K562 (cell line): ENCODE measurements at regions not wholly inside any gene's neighbourhood (a gene's known extent, or its start where the extent isn't known, plus 50 kb on each side); places are given as distances from the start of the nearest gene placed in this dataset.

Experiments used
- ATAC-seq: fragments of 200-7000 bp; cut with Tn5 transposase; 3 replicates; pipeline ENCODE4 v1.9.1; 2020; ENCODE audit warnings: moderate library complexity
- BruUV-seq: library from RNA; stranded (reverse); fragments of 400-500 nt; replicated peaks from 2 replicates; lab custom pipeline; 2021; lab: Mats Ljungman, UMichigan
- CTCF ChIA-PET: fragments of 300-600 bp; formaldehyde crosslinking; extraction: SDS; loops from one replicate; lab custom pipeline; 2021; ENCODE audit warnings: low intra/inter-chr PET ratio; lab: Yijun Ruan, JAX
- POLR2A ChIA-PET: fragments of 300-600, 350-650 bp; sonication (Branson Sonifier 250); formaldehyde crosslinking; extraction: SDS; loops from one replicate; lab custom pipeline; 2021; ENCODE audit warnings: antibody characterized with exemption, inconsistent platforms; lab: Yijun Ruan, JAX
- DNase-seq, 4 experiments: peaks; one replicate each; pipeline versions ENCODE4 v3.0.0 to v3.0.0-alpha.2; 2011 to 2018; ENCODE audit warnings: low spot score in 3 of 4, mixed read lengths in 3 of 4; ENCODE audit errors: extremely low read depth in 1 of 4
- FAIRE-seq: peaks from 2 replicates; lab custom pipeline; 2011; peaks lifted over from hg19 to GRCh38; lab: Jason Lieb, UNC
- H2AFZ ChIP-seq: 2 replicates; pipeline ENCODE4 v1.6.0; 2011; ENCODE audit warnings: low read depth, low read length, control low read depth, inconsistent platforms
- H3K27ac ChIP-seq: fragments of 200-600 bp; 3 replicates; pipeline ENCODE4 v1.8.0; 2011; ENCODE audit warnings: low read depth, mild to moderate bottlenecking, control low read depth, inconsistent platforms, low read length, moderate library complexity, mixed read lengths; ENCODE audit errors: extremely low read depth
- H3K27me3 ChIP-seq, 2 experiments: fragments of 300-600 bp in 1 of 2; 2 replicates in 1 of 2; 3 replicates in 1 of 2; pipeline versions ENCODE4 v1.6.0 to v1.8.0; 2011; ENCODE audit warnings: inconsistent platforms in 2 of 2, low read length in 2 of 2, mild to moderate bottlenecking in 1 of 2, mixed read lengths in 1 of 2, moderate library complexity in 1 of 2; ENCODE audit not compliant: control insufficient read depth in 2 of 2, insufficient read depth in 2 of 2
- H3K36me3 ChIP-seq: fragments of 300-600 bp; 3 replicates; pipeline ENCODE4 v1.8.0; 2011; ENCODE audit warnings: mild to moderate bottlenecking, low read length, inconsistent platforms; ENCODE audit not compliant: control insufficient read depth, insufficient read depth
- H3K4me1 ChIP-seq, 2 experiments: fragments of 200-600 bp in 1 of 2; replicated peaks in 1 of 2; 2 replicates in 1 of 2; 3 replicates in 1 of 2; pipeline versions ENCODE4 v1.5.1 to v1.8.0; 2011; ENCODE audit warnings: inconsistent platforms in 2 of 2, low read length in 2 of 2, mild to moderate bottlenecking in 1 of 2, mixed read lengths in 1 of 2, moderate library complexity in 1 of 2; ENCODE audit not compliant: control insufficient read depth in 2 of 2, insufficient read depth in 2 of 2
- H3K4me2 ChIP-seq: 2 replicates; pipeline ENCODE4 v1.6.1; 2011; ENCODE audit warnings: low read length, control low read depth, inconsistent platforms, mixed read lengths; ENCODE audit not compliant: insufficient read depth
- H3K4me3 ChIP-seq: fragments of 200-600 bp; sonication (generic), shearing (Covaris generic); 2 replicates; pipeline ENCODE4 v1.5.1; 2016; ENCODE audit warnings: control low read depth, inconsistent platforms
- H3K79me2 ChIP-seq: fragments of 200-600 bp; 3 replicates; pipeline ENCODE4 v1.8.0; 2011; ENCODE audit warnings: low read length, inconsistent platforms; ENCODE audit not compliant: control insufficient read depth, insufficient read depth
- H3K9ac ChIP-seq, 2 experiments: 2 replicates each; pipeline versions ENCODE4 v1.6.0 to v1.6.1; 2011; ENCODE audit warnings: low read depth in 2 of 2, low read length in 2 of 2, control low read depth in 1 of 2, inconsistent platforms in 1 of 2, mild to moderate bottlenecking in 1 of 2, mixed read lengths in 1 of 2; ENCODE audit not compliant: insufficient read depth in 1 of 2
- H3K9me1 ChIP-seq: one replicate; pipeline ENCODE4 v1.6.0; 2011; ENCODE audit warnings: inconsistent platforms, mild to moderate bottlenecking, low read length, moderate library complexity; ENCODE audit not compliant: control insufficient read depth, insufficient read depth
- H3K9me3 ChIP-seq: replicated peaks from 2 replicates; pipeline ENCODE4 v1.5.1; 2011; ENCODE audit warnings: low read depth, low read length, inconsistent platforms; ENCODE audit not compliant: control insufficient read depth, insufficient read depth
- H4K20me1 ChIP-seq: replicated peaks from 2 replicates; pipeline ENCODE4 v1.6.1; 2011; ENCODE audit warnings: low read length, inconsistent platforms, mixed read lengths; ENCODE audit not compliant: control insufficient read depth, insufficient read depth
- DMBX1 ChIP-seq: fragments of 250-450 bp; sonication (Bioruptor Pico); IDR thresholded peaks from 2 replicates; pipeline ENCODE4 v1.8.0; 2022; ENCODE audit warnings: inconsistent platforms, mild to moderate bottlenecking, moderate library complexity, borderline replicate concordance
- ELK3 ChIP-seq: fragments of 450-650 bp; formaldehyde crosslinking; IDR thresholded peaks from 2 replicates; pipeline ENCODE4 v1.4.0; 2020; ENCODE audit warnings: mild to moderate bottlenecking
- FOXA1 ChIP-seq: fragments of 450-650 bp; IDR thresholded peaks from 2 replicates; pipeline ENCODE4 v1.6.1; 2016; ENCODE audit warnings: mild to moderate bottlenecking, borderline replicate concordance
- POLR2A ChIP-seq: fragments of 450-650 bp; conservative IDR thresholded peaks from 2 replicates; pipeline ENCODE4 v1.6.1; 2016
- RBM34 ChIP-seq: fragments of 200-400 bp; formaldehyde crosslinking; IDR thresholded peaks from 2 replicates; pipeline ENCODE4 v1.6.1; 2018; ENCODE audit warnings: low read length, borderline replicate concordance; ENCODE audit not compliant: insufficient read depth
- RNF2 ChIP-seq: sonication (generic); IDR thresholded peaks from 2 replicates; pipeline ENCODE4 v1.6.1; 2016
- WHSC1 ChIP-seq: IDR thresholded peaks from one replicate; pipeline ENCODE4 v1.6.1; 2012; ENCODE audit warnings: low read length, control low read depth, inconsistent platforms
- ZNF263 ChIP-seq: sonication (generic); formaldehyde crosslinking; IDR thresholded peaks from 2 replicates; pipeline ENCODE4 v1.8.0; 2022; ENCODE audit warnings: mild to moderate bottlenecking, missing genetic modification reagents, borderline replicate concordance
- ZSCAN32 ChIP-seq: fragments of 450-650 bp; formaldehyde crosslinking; IDR thresholded peaks from 2 replicates; pipeline ENCODE4 v1.4.0; 2020; ENCODE audit warnings: mild to moderate bottlenecking, moderate library complexity
- WGBS: fragments of 100-300 bp; shearing (Covaris generic); methylation state at CpG from one replicate; pipeline ENCODE4 v1.1.6; 2016; ENCODE audit warnings: low coverage, mixed read lengths; ENCODE audit not compliant: insufficient coverage; ENCODE audit errors: missing lambda C conversion rate; 5-methylcytosine and 5-hydroxymethylcytosine counted together
- in situ Hi-C: fragments of 300-500 bp; cut with MboI; formaldehyde crosslinking; loops from 4 replicates; pipeline ENCODE4 v1.15.0; 2018; ENCODE audit warnings: inconsistent platforms, mixed read lengths
- intact Hi-C: fragments of 100-400 bp; cut with micrococcal nuclease; formaldehyde crosslinking; loops from 2 replicates; pipeline ENCODE4 v1.14.2; 2022

GRCh38 chr6:44538131-44538806 lies 150.8 kb downstream of the CDC5L start:
- no TSS peak for BruUV-seq
- H4K20me1 ChIP-seq: no peaks in the 10 kb centered on the region
- no peak overlapping the region for H3K9ac ChIP-seq
- in situ Hi-C loops (no loop called here), intact Hi-C loops (no loop called here)
- no peak overlapping the region for H3K4me3 ChIP-seq
- DNase-seq: no peak
- no peaks in the 10 kb centered on the region for H3K9me1 ChIP-seq
- 0% methylated on average over 7 of the region's 7 CpGs for whole genome bisulfite sequencing
- H3K9me3 ChIP-seq: no peaks in the 10 kb centered on the region
- no peak for ATAC-seq
- no peak for FAIRE-seq
- H3K4me1 ChIP-seq: no peaks in the 10 kb centered on the region
- H3K36me3 ChIP-seq: no peaks in the 10 kb centered on the region
- H3K27ac ChIP-seq: no peak overlapping the region
- no peaks in the 10 kb centered on the region for H3K79me2 ChIP-seq
- H3K4me2 ChIP-seq: no peak overlapping the region
- CTCF ChIA-PET: no interaction called here
- TF ChIP-seq WHSC1 (no peak), RBM34 (no peak), RNF2 (no peak), POLR2A (no peak), DMBX1 (CRISPR knock-in tag) (no peak), ZNF263 (CRISPR knock-in tag) (no peak), ELK3 (CRISPR knock-in tag) (no peak), FOXA1 (no peak), ZSCAN32 (CRISPR knock-in tag) (no peak)
- TF ChIP-seq, all 486 proteins: peak for 0
- Histone ChIP-seq H2AFZ (no peak overlapping the region), H3K27me3 (peaks cover 13 to 34% of the 10 kb centered on the region in 2 experiments; a peak in 3 of 5 replicates)
- POLR2A ChIA-PET: interaction anchor here (0.5 kb wide), 1 partner anchor 14 kb away, joined by 4 read pairs; no protein-coding TSS in a partner anchor
